Stimulated activated CD4-positive, alpha-beta T cell treated with anti-CD3 and anti-CD28 coated beads, Interleukin-2, amount 100 ng/mL, for 4 hours (primary cell): ENCODE measurements at regions not wholly inside any gene's neighbourhood (a gene's known extent, or its start where the extent isn't known, plus 50 kb on each side); places are given as distances from the start of the nearest gene placed in this dataset.

ENCODE experiments used
- DNase-seq: peaks from one replicate; pipeline ENCODE4 v3.0.0-alpha.2; 2020; ENCODE audit warnings: low read depth

GRCh38 chr16:72270531-72270930 lies 98.6 kb upstream of the PMFBP1 start:
- no peak for DNase-seq

GRCh38 chr16:72266836-72267235 lies 94.9 kb upstream of the PMFBP1 start:
- no peak for DNase-seq

GRCh38 chr16:72264771-72265170 lies 92.8 kb upstream of the PMFBP1 start:
- no peak for DNase-seq

GRCh38 chr16:72262711-72263110 lies 90.8 kb upstream of the PMFBP1 start:
- no peak for DNase-seq

- no peak for DNase-seq
These were observed 89.2 kb upstream of the PMFBP1 start for GRCh38 chr16:72261127-72261526.

- DNase-seq = no peak
These were observed 84.6 kb upstream of the PMFBP1 start for GRCh38 chr16:72256398-72257066.

GRCh38 chr16:72255786-72256185 lies 83.8 kb upstream of the PMFBP1 start:
- no peak for DNase-seq

GRCh38 chr16:72247821-72248253 lies 75.9 kb upstream of the PMFBP1 start:
- no peak for DNase-seq

- DNase-seq = no peak
These were observed 74.5 kb upstream of the PMFBP1 start for GRCh38 chr16:72246423-72246822.

GRCh38 chr16:72244853-72245252 lies 72.9 kb upstream of the PMFBP1 start:
- DNase-seq = no peak

- DNase-seq = no peak
These were observed 71.7 kb upstream of the PMFBP1 start for GRCh38 chr16:72243621-72244020.

GRCh38 chr16:72242757-72243156 lies 70.8 kb upstream of the PMFBP1 start:
- no peak for DNase-seq

GRCh38 chr16:72241930-72242329 lies 70.0 kb upstream of the PMFBP1 start:
- DNase-seq = no peak

GRCh38 chr16:72241008-72241407 lies 69.1 kb upstream of the PMFBP1 start:
- DNase-seq = no peak

GRCh38 chr16:72240466-72240865 lies 68.5 kb upstream of the PMFBP1 start:
- DNase-seq = no peak

GRCh38 chr16:72236866-72237265 lies 64.9 kb upstream of the PMFBP1 start:
- DNase-seq = no peak

GRCh38 chr16:72234387-72234786 lies 62.4 kb upstream of the PMFBP1 start:
- DNase-seq = no peak

- DNase-seq = no peak
These were observed 56.1 kb upstream of the PMFBP1 start for GRCh38 chr16:72228014-72228413.

GRCh38 chr16:72226136-72226535 lies 54.2 kb upstream of the PMFBP1 start:
- no peak for DNase-seq

GRCh38 chr16:72224260-72224768 lies 52.4 kb upstream of the PMFBP1 start:
- DNase-seq = no peak

- DNase-seq = no peak
These were observed 50.5 kb upstream of the PMFBP1 start for GRCh38 chr16:72222503-72222902.
